ENCODE measurements at regions not wholly inside any gene's neighbourhood (a gene's known extent, or its start where the extent isn't known, plus 50 kb on each side); places are given as distances from the start of the nearest gene placed in this dataset.
"Not testable (repeated sequence)": the region's sequence is repeated elsewhere in the genome, so short reads cannot be mapped to it uniquely, and the experiment has no call there.

- not testable (repeated sequence) for DNase-seq
These were observed 106.0 kb upstream of the PODXL start for GRCh38 chr7:131662301-131662873.

GRCh38 chr7:131657881-131658280 lies 101.5 kb upstream of the PODXL start:
- DNase-seq = no peak

- no peak for DNase-seq
These were observed 100.7 kb upstream of the PODXL start for GRCh38 chr7:131656980-131657723.

- no peak for DNase-seq
These were observed 99.4 kb upstream of the PODXL start for GRCh38 chr7:131655866-131656265.

GRCh38 chr7:131655447-131655846 lies 99.0 kb upstream of the PODXL start:
- no peak for DNase-seq

GRCh38 chr7:131654668-131655326 lies 98.4 kb upstream of the PODXL start:
- peak; percentile 86 for DNase-seq

- no peak for DNase-seq
These were observed 97.8 kb upstream of the PODXL start for GRCh38 chr7:131654249-131654558.

- DNase-seq = no peak
These were observed 97.2 kb upstream of the PODXL start for GRCh38 chr7:131653418-131654248.

- DNase-seq = no peak
These were observed 96.5 kb upstream of the PODXL start for GRCh38 chr7:131652934-131653333.

- DNase-seq = no peak
These were observed 95.8 kb upstream of the PODXL start for GRCh38 chr7:131652194-131652593.

- DNase-seq = no peak
These were observed 93.5 kb upstream of the PODXL start for GRCh38 chr7:131649879-131650278.

GRCh38 chr7:131649003-131649541 lies 92.6 kb upstream of the PODXL start:
- DNase-seq = no peak

- no peak for DNase-seq
These were observed 92.1 kb upstream of the PODXL start for GRCh38 chr7:131648491-131648890.

- no peak for DNase-seq
These were observed 89.8 kb upstream of the PODXL start for GRCh38 chr7:131646203-131646602.

GRCh38 chr7:131642429-131642828 lies 86.0 kb upstream of the PODXL start:
- DNase-seq = no peak

- no peak for DNase-seq
These were observed 84.3 kb upstream of the PODXL start for GRCh38 chr7:131640686-131641085.

GRCh38 chr7:131638641-131639430 lies 82.4 kb upstream of the PODXL start:
- no peak for DNase-seq

GRCh38 chr7:131637859-131638258 lies 81.4 kb upstream of the PODXL start:
- DNase-seq = no peak

- DNase-seq = peak; percentile 60
These were observed 79.7 kb upstream of the PODXL start for GRCh38 chr7:131636092-131636491.

GRCh38 chr7:131634197-131634596 lies 77.8 kb upstream of the PODXL start:
- DNase-seq = not testable (repeated sequence)

GRCh38 chr7:131633342-131633843 lies 77.0 kb upstream of the PODXL start:
- DNase-seq = no peak

GRCh38 chr7:131630427-131630826 lies 74.0 kb upstream of the PODXL start:
- DNase-seq = no peak
